HCT116 (cell line): ENCODE measurements at regions not wholly inside any gene's neighbourhood (a gene's known extent, or its start where the extent isn't known, plus 50 kb on each side); places are given as distances from the start of the nearest gene placed in this dataset.
A peak's percentile ranks its signal among the peaks of the same experiment; 100 is the strongest.

Source experiments
- ATAC-seq: fragments of 200-7000 bp; cut with Tn5 transposase; 2 replicates; pipeline ENCODE4 v1.9.1; 2020; ENCODE audit warnings: mild to moderate bottlenecking, moderate library complexity
- BruUV-seq: library from RNA; stranded (reverse); fragments of 400-500 nt; replicated peaks from 2 replicates; lab custom pipeline; 2021; lab: Mats Ljungman, UMichigan
- CTCF ChIA-PET: fragments of 300-600 bp; sonication (Branson Sonifier 250); formaldehyde crosslinking; loops from one replicate; lab custom pipeline; 2021; ENCODE audit warnings: antibody characterized with exemption; lab: Charles Lee
- POLR2A ChIA-PET: fragments of 300-600, 350-600 bp; sonication (Branson Sonifier 250); formaldehyde crosslinking; loops from one replicate; lab custom pipeline; 2021; ENCODE audit warnings: antibody characterized with exemption; lab: Charles Lee
- RAD21 ChIA-PET, 2 experiments: fragments of 300-600 bp; sonication (Branson Sonifier 250); formaldehyde crosslinking; loops; one replicate each; lab custom pipeline; 2023; ENCODE audit warnings: low total read pairs in 2 of 2; ENCODE audit not compliant: uncharacterized antibody in 2 of 2, unreplicated experiment in 2 of 2, low non-redundant PET in 1 of 2; lab: Charles Lee
- DNase-seq: peaks from one replicate; pipeline ENCODE4 v3.0.0-alpha.2; 2010; ENCODE audit warnings: low read depth, low spot score
- H2AFZ ChIP-seq: fragments of 200-600 bp; shearing (Covaris generic), sonication (generic); 2 replicates; pipeline ENCODE4 v1.6.1; 2017; ENCODE audit warnings: low read depth, mixed run types, mixed read lengths, antibody characterized with exemption, low read length; ENCODE audit not compliant: poor library complexity, severe bottlenecking
- H3K27ac ChIP-seq: 2 replicates; pipeline ENCODE4 v1.5.1; 2012; ENCODE audit warnings: low read depth, low read length
- H3K27me3 ChIP-seq: fragments of 200-600 bp; sonication (generic); 2 replicates; pipeline ENCODE4 v1.6.1; 2016; ENCODE audit warnings: mixed run types, low read length, mixed read lengths; ENCODE audit not compliant: insufficient read depth
- H3K36me3 ChIP-seq, 2 experiments: fragments of 200-500 bp in 1 of 2; fragments of 200-600 bp in 1 of 2; sonication (Bioruptor generic) in 1 of 2; sonication (generic) in 1 of 2; 2 replicates each; pipeline versions ENCODE4 v1.5.1 to v1.6.1; 2014 to 2016; ENCODE audit warnings: low read length in 2 of 2, inconsistent platforms in 1 of 2, mixed read lengths in 1 of 2, mixed run types in 1 of 2; ENCODE audit not compliant: insufficient read depth in 2 of 2, control insufficient read depth in 1 of 2
- H3K4me1 ChIP-seq, 2 experiments: fragments of 200-600 bp in 1 of 2; sonication (generic) in 1 of 2; 2 replicates each; pipeline versions ENCODE4 v1.5.1 to v1.6.1; 2012 to 2017; ENCODE audit warnings: low read length in 2 of 2, inconsistent platforms in 1 of 2, mild to moderate bottlenecking in 1 of 2, mixed read lengths in 1 of 2, mixed run types in 1 of 2, moderate library complexity in 1 of 2; ENCODE audit not compliant: insufficient read depth in 2 of 2, control insufficient read depth in 1 of 2
- H3K4me2 ChIP-seq: fragments of 200-600 bp; sonication (generic); 2 replicates; pipeline ENCODE4 v1.6.1; 2017; ENCODE audit warnings: mixed run types, low read length, mixed read lengths
- H3K4me3 ChIP-seq, 2 experiments: fragments of 200-600 bp in 1 of 2; sonication (generic) in 1 of 2; replicated peaks in 1 of 2; 2 replicates each; pipeline ENCODE4 v1.5.1; 2011 to 2016; ENCODE audit warnings: low read length in 2 of 2, control low read depth in 1 of 2, low read depth in 1 of 2, mild to moderate bottlenecking in 1 of 2, mixed read lengths in 1 of 2, mixed run types in 1 of 2
- H3K79me2 ChIP-seq: fragments of 200-600 bp; sonication (generic); 2 replicates; pipeline ENCODE4 v1.6.1; 2017; ENCODE audit warnings: mild to moderate bottlenecking, mixed run types, low read length, moderate library complexity, mixed read lengths; ENCODE audit not compliant: insufficient read depth
- H3K9ac ChIP-seq: fragments of 200-600 bp; sonication (generic); 2 replicates; pipeline ENCODE4 v1.6.1; 2016; ENCODE audit warnings: low read length, mixed read lengths
- H3K9me2 ChIP-seq: fragments of 200-600 bp; sonication (generic), shearing (Covaris generic); 2 replicates; pipeline ENCODE4 v1.6.1; 2017; ENCODE audit warnings: mixed run types, mild to moderate bottlenecking, moderate library complexity; ENCODE audit not compliant: insufficient read depth
- H3K9me3 ChIP-seq, 2 experiments: fragments of 200-500 bp in 1 of 2; fragments of 200-600 bp in 1 of 2; sonication (Bioruptor generic) in 1 of 2; sonication (generic) in 1 of 2; 2 replicates each; pipeline ENCODE4 v1.6.1; 2014 to 2017; ENCODE audit warnings: low read length in 2 of 2, mixed read lengths in 2 of 2, inconsistent platforms in 1 of 2, low read depth in 1 of 2, mild to moderate bottlenecking in 1 of 2, mixed run types in 1 of 2, moderate library complexity in 1 of 2; ENCODE audit not compliant: control insufficient read depth in 1 of 2, insufficient read depth in 1 of 2
- H4K20me1 ChIP-seq: fragments of 200-600 bp; sonication (generic), shearing (Covaris generic); 2 replicates; pipeline ENCODE4 v1.6.1; 2017; ENCODE audit warnings: mixed run types, mild to moderate bottlenecking, moderate library complexity; ENCODE audit not compliant: insufficient read depth
- EGR1 ChIP-seq: IDR thresholded peaks from 2 replicates; pipeline ENCODE4 v1.6.1; 2012; ENCODE audit warnings: low read depth
- ELF1 ChIP-seq: IDR thresholded peaks from 2 replicates; pipeline ENCODE4 v1.6.1; 2012; ENCODE audit warnings: low read depth, borderline replicate concordance
- EZH2 ChIP-seq: fragments of 200-600 bp; sonication (generic); IDR thresholded peaks from 2 replicates; pipeline ENCODE4 v1.6.1; 2017; ENCODE audit warnings: antibody characterized with exemption, mixed run types
- FOSL1 ChIP-seq: IDR thresholded peaks from 2 replicates; pipeline ENCODE4 v1.6.1; 2012; ENCODE audit warnings: low read depth
- JUND ChIP-seq: IDR thresholded peaks from 2 replicates; pipeline ENCODE4 v1.6.1; 2012
- RAD21 ChIP-seq: IDR thresholded peaks from 2 replicates; pipeline ENCODE4 v1.6.1; 2012; ENCODE audit warnings: low read depth, mild to moderate bottlenecking
- intact Hi-C: fragments of 100-400 bp; cut with micrococcal nuclease; formaldehyde crosslinking; loops from 2 replicates; pipeline ENCODE4 v1.10.0; 2022
- TF ChIP-seq, protein P1 (sequence below): IDR thresholded peaks from 2 replicates; pipeline ENCODE4 v1.6.1; 2012; ENCODE audit warnings: low read depth
- TF ChIP-seq, protein P2 (sequence below): IDR thresholded peaks from 2 replicates; pipeline ENCODE4 v1.6.1; 2012
- TF ChIP-seq, protein P3 (sequence below): IDR thresholded peaks from 2 replicates; pipeline ENCODE4 v1.6.1; 2012

DNA sequence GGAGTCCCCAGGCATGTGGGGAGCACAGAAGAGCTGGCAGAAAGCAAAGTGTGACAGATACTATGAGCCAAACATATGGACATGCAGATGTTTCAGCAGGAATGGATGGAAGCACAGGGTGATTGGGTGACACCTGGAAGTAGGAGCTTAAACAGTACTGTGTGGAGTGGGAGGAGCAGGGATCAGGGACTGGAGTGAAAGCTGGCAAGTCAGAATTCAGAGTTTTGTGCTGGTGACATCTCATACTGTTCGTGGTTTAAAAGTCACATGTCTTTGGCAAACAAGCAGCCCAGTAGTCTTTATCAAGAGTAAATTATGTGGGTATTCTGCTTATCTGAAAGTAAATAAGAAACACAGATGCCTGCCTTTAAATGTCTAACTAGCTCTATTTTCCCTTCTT lies 408.2 kb downstream of the COG6 start (continued):
- TF ChIP-seq, protein P1, sequence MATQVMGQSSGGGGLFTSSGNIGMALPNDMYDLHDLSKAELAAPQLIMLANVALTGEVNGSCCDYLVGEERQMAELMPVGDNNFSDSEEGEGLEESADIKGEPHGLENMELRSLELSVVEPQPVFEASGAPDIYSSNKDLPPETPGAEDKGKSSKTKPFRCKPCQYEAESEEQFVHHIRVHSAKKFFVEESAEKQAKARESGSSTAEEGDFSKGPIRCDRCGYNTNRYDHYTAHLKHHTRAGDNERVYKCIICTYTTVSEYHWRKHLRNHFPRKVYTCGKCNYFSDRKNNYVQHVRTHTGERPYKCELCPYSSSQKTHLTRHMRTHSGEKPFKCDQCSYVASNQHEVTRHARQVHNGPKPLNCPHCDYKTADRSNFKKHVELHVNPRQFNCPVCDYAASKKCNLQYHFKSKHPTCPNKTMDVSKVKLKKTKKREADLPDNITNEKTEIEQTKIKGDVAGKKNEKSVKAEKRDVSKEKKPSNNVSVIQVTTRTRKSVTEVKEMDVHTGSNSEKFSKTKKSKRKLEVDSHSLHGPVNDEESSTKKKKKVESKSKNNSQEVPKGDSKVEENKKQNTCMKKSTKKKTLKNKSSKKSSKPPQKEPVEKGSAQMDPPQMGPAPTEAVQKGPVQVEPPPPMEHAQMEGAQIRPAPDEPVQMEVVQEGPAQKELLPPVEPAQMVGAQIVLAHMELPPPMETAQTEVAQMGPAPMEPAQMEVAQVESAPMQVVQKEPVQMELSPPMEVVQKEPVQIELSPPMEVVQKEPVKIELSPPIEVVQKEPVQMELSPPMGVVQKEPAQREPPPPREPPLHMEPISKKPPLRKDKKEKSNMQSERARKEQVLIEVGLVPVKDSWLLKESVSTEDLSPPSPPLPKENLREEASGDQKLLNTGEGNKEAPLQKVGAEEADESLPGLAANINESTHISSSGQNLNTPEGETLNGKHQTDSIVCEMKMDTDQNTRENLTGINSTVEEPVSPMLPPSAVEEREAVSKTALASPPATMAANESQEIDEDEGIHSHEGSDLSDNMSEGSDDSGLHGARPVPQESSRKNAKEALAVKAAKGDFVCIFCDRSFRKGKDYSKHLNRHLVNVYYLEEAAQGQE, result no peak
- TF ChIP-seq, protein P2, sequence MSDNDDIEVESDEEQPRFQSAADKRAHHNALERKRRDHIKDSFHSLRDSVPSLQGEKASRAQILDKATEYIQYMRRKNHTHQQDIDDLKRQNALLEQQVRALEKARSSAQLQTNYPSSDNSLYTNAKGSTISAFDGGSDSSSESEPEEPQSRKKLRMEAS, result no peak
- TF ChIP-seq, protein P3, sequence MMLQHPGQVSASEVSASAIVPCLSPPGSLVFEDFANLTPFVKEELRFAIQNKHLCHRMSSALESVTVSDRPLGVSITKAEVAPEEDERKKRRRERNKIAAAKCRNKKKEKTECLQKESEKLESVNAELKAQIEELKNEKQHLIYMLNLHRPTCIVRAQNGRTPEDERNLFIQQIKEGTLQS, result no peak
- no peak for TF ChIP-seq EGR1

DNA sequence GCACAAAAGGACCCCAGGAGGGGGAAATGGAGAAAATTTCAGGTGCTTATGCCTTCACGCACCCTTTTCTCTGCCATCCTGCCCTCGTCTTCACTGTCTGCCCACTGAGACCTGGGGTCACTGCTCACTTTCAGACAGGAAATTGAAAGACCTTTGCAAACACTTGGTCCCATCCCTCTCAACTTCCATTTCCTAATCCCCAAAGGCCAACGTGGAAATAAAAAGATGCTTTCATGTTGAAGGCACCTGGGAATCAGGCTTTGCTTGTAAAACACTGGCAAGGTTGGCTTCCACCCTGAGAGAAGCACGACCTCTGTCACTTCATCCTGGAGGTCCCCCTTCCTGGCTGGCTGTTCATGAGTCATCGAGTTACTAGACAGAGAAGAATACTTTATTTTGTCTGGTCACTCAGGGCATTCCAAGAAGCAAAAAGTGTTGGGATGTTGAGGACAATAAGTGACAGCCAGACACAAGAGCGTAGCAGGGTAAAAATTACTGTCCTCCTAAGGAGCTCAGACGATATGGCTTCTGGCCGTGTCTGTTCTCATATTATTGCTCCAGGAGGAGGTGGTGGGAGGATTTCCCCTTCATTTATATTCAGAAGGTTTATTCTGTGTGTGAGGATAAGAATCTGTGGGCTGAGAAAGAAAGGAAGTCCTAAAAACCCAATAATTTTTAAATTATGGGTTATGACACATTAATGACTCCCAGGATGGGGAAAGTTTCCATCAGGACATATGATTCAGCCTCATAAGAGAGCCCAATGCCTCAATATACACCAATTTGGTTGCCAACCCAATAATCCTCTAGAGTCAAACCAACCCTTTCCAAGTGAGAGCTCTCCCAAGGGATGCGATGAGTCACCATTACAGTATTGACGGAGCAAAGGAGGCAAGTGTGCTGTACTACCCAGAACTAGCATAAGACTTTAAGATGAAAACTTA lies 409.0 kb downstream of the COG6 start:
- CTCF ChIA-PET, result no interaction called here
- Histone ChIP-seq H3K36me3 (no peaks in the 10 kb centered on the region), H3K4me2 (0 out of 2 replicates have a peak overlapping the region, but pooled peaks have one; percentile 5), H3K9ac (no peak overlapping the region), H3K4me3 (no peak overlapping the region), H3K27ac (no peak overlapping the region), H3K79me2 (no peaks in the 10 kb centered on the region), H2AFZ (no peak overlapping the region), H3K27me3 (no peaks in the 10 kb centered on the region), H3K9me2 (0 out of 2 replicates have a peak, but pooled peaks cover 4% of the 10 kb centered on the region), H3K9me3 (no peaks in the 10 kb centered on the region), H3K4me1 (peaks cover 0 to 8% of the 10 kb centered on the region in 2 experiments; a peak in 2 of 4 replicates), H4K20me1 (no peaks in the 10 kb centered on the region)
- intact Hi-C loops, result loop anchor here (10.0 kb wide), 1 partner anchor 340 kb away; no protein-coding TSS in a partner anchor
- no TSS peak for BruUV-seq
- ATAC-seq, result no peak
- POLR2A ChIA-PET, result no interaction called here
- no peak for TF ChIP-seq RAD21
- TF ChIP-seq, protein P3, result no peak
- TF ChIP-seq FOSL1, result no peak
- no peak for TF ChIP-seq JUND
- TF ChIP-seq ELF1, result no peak
- no peak for TF ChIP-seq EZH2
- RAD21 ChIA-PET, result interaction anchor here in 1 of 2 experiments (0.5 kb wide), 1 partner anchor 329 kb away, joined by 3 read pairs; no protein-coding TSS in a partner anchor
- DNase-seq, result no peak
